GM21786 (cell line): ENCODE measurements at regions not wholly inside any gene's neighbourhood (a gene's known extent, or its start where the extent isn't known, plus 50 kb on each side); places are given as distances from the start of the nearest gene placed in this dataset.
"Not testable (repeated sequence)": the region's sequence is repeated elsewhere in the genome, so short reads cannot be mapped to it uniquely, and the experiment has no call there.

ENCODE experiments used
- ATAC-seq: cut with Tn5 transposase; IDR thresholded peaks from one replicate; pipeline ENCODE4 v1.9.1; 2021; ENCODE audit not compliant: unreplicated experiment

DNA sequence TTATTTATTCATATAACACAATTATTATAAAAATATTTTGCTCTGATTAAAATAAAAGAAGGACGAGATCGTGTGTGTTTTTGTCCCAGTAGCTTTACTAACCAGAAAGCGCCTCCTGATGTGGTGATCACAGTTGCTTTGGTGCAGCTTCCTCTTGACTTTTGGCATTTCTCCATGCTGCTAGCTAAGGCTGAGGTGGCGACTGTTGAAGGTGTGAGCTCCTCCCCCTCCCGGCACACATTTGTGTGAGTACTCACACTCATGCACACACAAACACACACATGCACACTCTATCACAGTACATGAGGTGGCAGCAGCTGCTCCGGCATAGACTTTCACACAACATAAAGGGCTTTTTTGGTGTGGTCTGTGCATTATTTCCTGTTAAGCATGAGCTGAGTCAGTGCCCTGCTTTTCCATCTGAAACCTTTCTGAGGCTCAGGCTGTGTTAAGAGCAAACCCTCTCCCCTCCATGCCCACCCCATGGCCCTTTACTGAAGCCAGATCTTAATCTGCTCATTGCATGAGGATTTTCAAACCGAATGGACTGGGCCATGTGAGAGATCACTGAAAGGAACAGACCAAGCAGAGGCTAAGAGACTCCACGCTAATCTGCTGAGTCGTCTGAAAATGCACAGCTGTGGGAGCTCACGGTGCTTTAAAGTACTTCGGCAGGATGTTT is 53.3 kb downstream of the FOXD4L1 start:
- peak; percentile 77 for ATAC-seq

DNA sequence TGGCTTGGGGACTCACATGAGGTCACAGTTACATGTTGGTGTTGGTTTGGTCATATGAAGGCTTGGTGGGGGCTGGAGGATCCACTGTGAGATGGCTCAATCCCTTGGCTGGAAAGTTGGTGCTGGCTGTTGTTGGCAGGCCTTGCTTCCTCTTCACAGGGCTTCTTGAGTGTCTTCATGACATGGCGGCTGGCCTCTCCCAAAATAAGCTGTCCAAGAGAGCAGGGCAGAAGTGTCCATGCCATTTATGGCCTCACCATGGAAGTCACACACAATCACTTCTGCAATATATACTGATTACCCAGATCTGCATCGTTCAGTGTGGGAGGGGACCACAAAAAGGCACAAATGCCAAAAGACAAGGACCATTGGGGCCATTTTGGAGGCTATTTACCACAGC is 61.4 kb downstream of the FOXD4L1 start:
- ATAC-seq = not testable (repeated sequence)

DNA sequence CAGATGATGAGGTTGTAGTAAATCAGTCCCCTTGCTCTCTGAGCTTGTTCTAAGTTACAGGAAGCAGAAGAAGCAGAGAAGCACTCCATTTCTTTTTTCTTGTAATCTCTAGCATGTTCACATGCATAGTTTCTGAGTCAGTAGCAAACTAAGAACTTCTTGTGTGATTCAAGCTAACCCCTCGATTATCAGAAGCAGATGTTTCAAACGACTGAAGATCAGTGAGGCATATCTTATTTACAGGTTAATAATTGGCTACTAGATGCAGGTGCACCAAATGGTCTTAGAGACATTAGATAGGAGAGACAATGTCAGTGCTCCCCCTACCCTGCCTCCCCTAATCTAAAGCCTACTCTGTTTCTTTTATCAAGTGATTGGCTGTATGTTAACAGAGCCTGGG is 64.2 kb downstream of the FOXD4L1 start:
- ATAC-seq = peak; percentile 80

DNA sequence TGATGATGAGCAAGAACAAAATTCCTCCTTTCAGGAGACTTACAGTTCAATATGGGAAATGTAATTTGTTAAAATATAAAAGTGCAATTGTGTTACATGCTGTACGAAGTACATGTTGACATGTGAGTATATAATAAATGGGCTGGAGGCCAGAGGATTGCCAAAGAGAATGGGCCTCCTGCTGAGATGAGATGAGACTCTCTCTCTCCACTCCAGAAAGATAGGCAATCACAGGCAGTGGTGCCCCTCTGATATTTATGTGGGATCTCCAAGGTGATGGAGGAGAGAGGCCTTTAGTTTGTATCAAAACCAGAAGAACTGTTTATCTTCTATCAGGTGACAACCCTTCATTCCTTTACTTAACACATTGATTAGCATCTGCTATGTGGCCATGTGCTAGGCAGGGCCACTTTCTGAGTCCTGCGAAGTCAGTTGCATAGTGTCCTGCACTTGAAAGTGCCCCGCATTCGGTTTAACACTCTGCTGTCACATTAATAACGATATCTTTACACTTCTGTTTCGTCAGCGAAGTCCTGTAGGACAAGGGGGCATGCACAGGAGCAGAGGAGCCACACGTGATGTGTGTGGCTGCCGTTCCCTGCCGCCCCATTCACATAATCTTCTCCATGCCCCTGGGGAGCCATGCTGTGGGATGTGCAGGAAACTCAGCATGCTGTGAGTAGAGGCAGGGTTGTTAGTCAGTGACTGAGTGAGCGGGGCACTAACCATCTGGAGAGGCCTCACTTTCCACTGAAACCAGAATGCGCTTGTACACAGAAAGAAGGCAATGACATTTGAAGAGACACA is 60.2 kb upstream of the RABL2A start:
- ATAC-seq = not testable (repeated sequence)

DNA sequence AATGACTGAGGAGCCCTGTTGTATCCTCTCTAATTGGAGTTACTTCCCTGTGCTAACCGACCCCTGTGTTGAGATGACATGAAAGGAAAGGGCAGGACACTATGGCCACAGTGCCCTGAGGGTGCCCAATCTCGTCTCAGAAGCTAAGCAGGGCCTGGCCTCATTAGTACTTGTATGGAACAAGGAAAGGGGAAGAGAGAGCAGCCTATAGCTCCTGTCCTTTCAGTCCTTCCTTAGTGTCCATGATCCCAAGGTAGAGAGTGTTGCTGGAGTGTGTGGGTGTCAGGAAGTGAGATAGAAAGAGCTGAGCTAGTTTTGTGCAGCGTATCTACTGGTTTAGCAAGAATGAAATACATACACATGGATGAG is 59.6 kb upstream of the RABL2A start:
- ATAC-seq = not testable (repeated sequence)

DNA sequence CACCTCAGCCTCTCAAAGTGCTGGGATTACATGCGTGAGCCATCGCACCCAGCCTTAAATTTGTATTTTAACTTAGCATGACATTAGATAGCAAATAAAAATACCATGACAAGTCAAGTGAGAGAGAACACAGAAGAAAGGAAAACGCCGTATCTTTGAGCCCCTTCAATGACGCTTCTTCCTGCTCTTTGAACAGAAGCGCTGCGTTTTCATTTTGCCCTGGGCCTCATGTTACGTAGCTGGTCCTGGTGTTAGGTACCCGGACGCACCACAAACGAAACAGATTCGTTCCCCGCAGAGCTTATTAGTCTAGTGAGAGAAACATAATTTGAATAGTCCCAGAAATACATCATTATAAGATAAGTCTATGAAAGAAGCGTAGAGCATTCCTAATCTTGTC is 58.8 kb upstream of the RABL2A start:
- ATAC-seq = not testable (repeated sequence)

DNA sequence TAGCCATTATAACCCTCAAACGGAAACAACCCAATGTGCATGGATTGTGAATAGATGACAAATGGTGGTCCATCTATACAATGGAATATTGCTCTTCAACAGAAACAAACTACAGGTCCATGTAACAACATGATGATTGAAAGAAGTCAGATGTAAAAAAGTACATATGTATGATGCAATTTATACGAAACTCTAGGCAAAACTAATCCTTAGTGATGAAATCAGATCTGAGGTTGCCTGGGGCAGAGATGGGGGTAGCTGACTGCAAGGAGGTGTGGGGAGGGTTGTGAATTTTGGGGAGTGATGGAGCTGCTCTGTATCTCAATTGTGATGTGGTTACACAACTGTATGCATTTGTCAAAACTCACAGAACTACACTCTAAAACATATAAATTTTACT is 57.0 kb upstream of the RABL2A start:
- not testable (repeated sequence) for ATAC-seq

DNA sequence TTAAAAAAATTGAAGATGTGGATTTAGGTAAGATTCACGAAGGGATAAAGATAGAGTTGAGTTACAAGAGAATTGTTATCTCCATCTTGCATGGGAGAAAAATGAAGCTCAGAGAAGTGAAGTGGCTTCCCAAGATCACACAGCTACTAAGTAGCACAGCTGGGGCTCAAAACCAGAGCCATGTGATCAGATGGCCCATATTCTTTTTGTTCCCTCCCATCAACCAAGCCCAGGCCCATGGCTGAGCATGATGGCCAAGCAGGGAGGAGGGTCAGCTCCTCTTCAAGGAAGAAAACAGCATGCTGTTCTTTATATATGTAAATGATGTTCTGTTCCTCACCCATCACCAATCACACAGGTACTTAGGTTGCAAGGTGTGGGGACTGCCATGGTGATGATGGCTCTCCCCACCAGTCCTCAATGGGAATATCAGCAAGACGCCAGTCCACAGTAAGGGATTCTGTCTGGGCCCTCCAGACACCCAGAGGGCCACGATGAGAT is 56.5 kb upstream of the RABL2A start:
- not testable (repeated sequence) for ATAC-seq

DNA sequence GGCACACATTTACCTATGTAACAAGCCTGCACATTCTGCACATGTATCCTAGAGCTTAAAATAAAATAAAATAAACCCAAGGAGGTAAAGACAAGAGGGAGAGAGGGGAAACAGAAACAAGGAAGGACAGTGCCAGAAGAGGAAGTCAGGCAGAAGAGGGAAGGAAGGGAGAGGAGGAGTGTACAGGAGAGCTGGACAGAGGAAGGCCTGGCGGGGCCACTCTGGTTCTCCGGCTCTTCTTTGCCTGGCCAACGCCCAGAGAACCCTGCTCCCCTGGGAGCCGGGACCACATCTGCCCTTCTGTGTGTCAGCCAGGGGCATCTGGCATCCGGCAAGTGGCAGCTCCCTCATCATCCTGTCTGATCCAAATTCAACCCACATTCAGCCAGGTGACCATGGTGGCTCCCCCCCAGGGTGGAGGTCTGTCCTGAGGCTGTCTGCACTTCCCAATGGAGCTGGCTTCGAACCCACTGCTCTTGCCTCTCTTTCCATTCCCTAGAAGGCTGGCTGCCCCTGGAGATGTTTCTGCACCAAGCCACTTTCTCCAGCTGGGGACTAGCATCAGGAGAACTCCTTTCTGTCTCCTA is 55.5 kb upstream of the RABL2A start:
- not testable (repeated sequence) for ATAC-seq

DNA sequence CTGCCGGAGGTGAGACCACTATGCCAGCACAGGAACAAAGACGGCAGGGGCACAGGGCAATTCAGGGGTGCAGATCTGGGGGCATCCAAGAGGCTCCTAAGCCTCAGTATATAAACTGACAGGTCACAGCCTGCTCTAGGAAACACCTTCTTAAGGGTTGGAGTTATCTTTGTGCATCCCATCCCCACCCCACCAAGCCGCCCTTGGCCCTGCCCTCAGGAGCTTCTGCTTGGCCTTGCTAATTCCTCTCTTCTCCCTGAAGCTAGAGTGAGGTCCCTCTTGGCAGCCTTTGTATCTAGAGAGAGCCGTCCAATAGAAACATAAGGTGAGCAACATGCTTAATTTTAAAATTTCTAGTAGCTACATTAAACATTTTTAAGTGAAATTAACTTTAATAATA is 51.3 kb upstream of the RABL2A start:
- ATAC-seq = not testable (repeated sequence)

DNA sequence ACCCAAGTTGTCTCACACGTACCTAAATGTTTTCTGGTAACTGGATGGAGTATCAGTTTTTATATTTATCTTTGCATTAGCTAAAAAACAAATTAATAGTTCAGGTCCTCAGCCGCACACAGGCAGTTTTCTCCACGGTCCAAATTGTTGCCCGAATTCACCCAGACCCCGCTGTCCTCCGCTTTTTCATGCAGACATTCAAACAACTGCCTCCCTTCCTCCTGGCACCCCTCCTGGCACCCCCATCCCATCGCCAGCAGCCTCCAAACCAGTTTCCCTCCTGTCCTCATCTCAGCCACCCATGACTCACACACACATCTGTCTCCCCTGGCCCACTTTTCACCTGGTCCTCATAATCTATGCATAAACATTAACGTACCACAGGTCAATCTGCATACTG is 50.7 kb upstream of the RABL2A start:
- ATAC-seq = not testable (repeated sequence)
